ENCODE measurements at regions not wholly inside any gene's neighbourhood (a gene's known extent, or its start where the extent isn't known, plus 50 kb on each side); places are given as distances from the start of the nearest gene placed in this dataset.
"Not testable (repeated sequence)": the region's sequence is repeated elsewhere in the genome, so short reads cannot be mapped to it uniquely, and the experiment has no call there.

GRCh38 chr1:157200451-157200850 lies 62.3 kb upstream of the ETV3 start:
- no peak overlapping the region for H3K4me3 ChIP-seq (ENCODE audit: low read depth, low read length)
- no peak for DNase-seq (ENCODE audit: low read depth)
- no peak for TF ChIP-seq CTCF (IDR thresholded peaks at IDR 0.05; ENCODE audit: low read depth, low read length, missing control alignments)

- H3K4me3 ChIP-seq (ENCODE audit: low read depth, low read length) = no peak overlapping the region
- DNase-seq (ENCODE audit: low read depth) = no peak
- no peak for TF ChIP-seq CTCF (IDR thresholded peaks at IDR 0.05; ENCODE audit: low read depth, low read length, missing control alignments)
Observed at GRCh38 chr1:157199421-157199755, 61.2 kb upstream of the ETV3 start.

- TF ChIP-seq CTCF (IDR thresholded peaks at IDR 0.05; ENCODE audit: low read depth, low read length, missing control alignments) = no peak
- no peak for DNase-seq (ENCODE audit: low read depth)
- H3K4me3 ChIP-seq (ENCODE audit: low read depth, low read length) = no peak overlapping the region
Observed at GRCh38 chr1:157198619-157199420, 60.6 kb upstream of the ETV3 start.

DNA sequence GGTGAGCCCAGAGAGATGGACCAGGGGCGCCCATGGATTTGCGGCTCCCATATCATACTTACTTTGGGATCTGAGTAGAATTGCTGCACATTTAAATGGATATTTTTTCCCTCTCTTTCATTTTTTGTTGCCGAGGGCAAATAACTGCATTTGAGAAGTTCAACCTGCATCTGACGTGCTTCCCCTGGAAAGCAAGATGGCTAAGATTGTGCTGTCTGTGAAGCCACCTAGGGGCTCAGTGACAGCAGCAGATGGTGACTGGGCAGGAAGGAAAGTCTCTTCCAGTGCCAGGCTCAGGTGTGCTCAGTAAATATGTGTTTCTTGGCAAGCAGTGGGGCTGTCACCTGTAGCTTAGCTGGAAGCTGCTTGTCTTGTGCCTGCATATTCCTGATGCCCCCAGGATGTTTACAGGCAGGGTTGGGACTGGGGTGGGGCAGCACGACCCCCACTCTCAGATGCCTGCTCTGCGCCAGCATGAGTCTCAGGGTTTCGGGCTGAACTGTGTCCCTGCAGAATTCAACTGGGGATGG lies 59.8 kb upstream of the ETV3 start:
- DNase-seq (ENCODE audit: low read depth) = no peak
- no peak for TF ChIP-seq CTCF (IDR thresholded peaks at IDR 0.05; ENCODE audit: low read depth, low read length, missing control alignments)
- no peak overlapping the region for H3K4me3 ChIP-seq (ENCODE audit: low read depth, low read length)

- peak; percentile 25 for TF ChIP-seq CTCF (IDR thresholded peaks at IDR 0.05; ENCODE audit: low read depth, low read length, missing control alignments)
- DNase-seq (ENCODE audit: low read depth); H3K4me3 ChIP-seq (ENCODE audit: low read depth, low read length): not testable (repeated sequence)
Observed at GRCh38 chr1:157196670-157197456, 58.7 kb upstream of the ETV3 start.

- no peak for TF ChIP-seq CTCF (IDR thresholded peaks at IDR 0.05; ENCODE audit: low read depth, low read length, missing control alignments)
- no peak overlapping the region for H3K4me3 ChIP-seq (ENCODE audit: low read depth, low read length)
- DNase-seq (ENCODE audit: low read depth) = no peak
Observed at GRCh38 chr1:157196245-157196543, 58.0 kb upstream of the ETV3 start.
